K562 (cell line): ENCODE measurements at regions not wholly inside any gene's neighbourhood (a gene's known extent, or its start where the extent isn't known, plus 50 kb on each side); places are given as distances from the start of the nearest gene placed in this dataset.

ENCODE experiments used
- ATAC-seq: fragments of 200-7000 bp; cut with Tn5 transposase; 3 replicates; pipeline ENCODE4 v1.9.1; 2020; ENCODE audit warnings: moderate library complexity
- BruUV-seq: library from RNA; stranded (reverse); fragments of 400-500 nt; replicated peaks from 2 replicates; lab custom pipeline; 2021; lab: Mats Ljungman, UMichigan
- CTCF ChIA-PET: fragments of 300-600 bp; formaldehyde crosslinking; extraction: SDS; loops from one replicate; lab custom pipeline; 2021; ENCODE audit warnings: low intra/inter-chr PET ratio; lab: Yijun Ruan, JAX
- POLR2A ChIA-PET: fragments of 300-600, 350-650 bp; sonication (Branson Sonifier 250); formaldehyde crosslinking; extraction: SDS; loops from one replicate; lab custom pipeline; 2021; ENCODE audit warnings: antibody characterized with exemption, inconsistent platforms; lab: Yijun Ruan, JAX
- DNase-seq, 4 experiments: peaks; one replicate each; pipeline versions ENCODE4 v3.0.0 to v3.0.0-alpha.2; 2011 to 2018; ENCODE audit warnings: low spot score in 3 of 4, mixed read lengths in 3 of 4; ENCODE audit errors: extremely low read depth in 1 of 4
- FAIRE-seq: peaks from 2 replicates; lab custom pipeline; 2011; peaks lifted over from hg19 to GRCh38; lab: Jason Lieb, UNC
- H2AFZ ChIP-seq: 2 replicates; pipeline ENCODE4 v1.6.0; 2011; ENCODE audit warnings: low read depth, low read length, control low read depth, inconsistent platforms
- H3K27ac ChIP-seq: fragments of 200-600 bp; 3 replicates; pipeline ENCODE4 v1.8.0; 2011; ENCODE audit warnings: low read depth, mild to moderate bottlenecking, control low read depth, inconsistent platforms, low read length, moderate library complexity, mixed read lengths; ENCODE audit errors: extremely low read depth
- H3K27me3 ChIP-seq, 2 experiments: fragments of 300-600 bp in 1 of 2; 2 replicates in 1 of 2; 3 replicates in 1 of 2; pipeline versions ENCODE4 v1.6.0 to v1.8.0; 2011; ENCODE audit warnings: inconsistent platforms in 2 of 2, low read length in 2 of 2, mild to moderate bottlenecking in 1 of 2, mixed read lengths in 1 of 2, moderate library complexity in 1 of 2; ENCODE audit not compliant: control insufficient read depth in 2 of 2, insufficient read depth in 2 of 2
- H3K36me3 ChIP-seq: fragments of 300-600 bp; 3 replicates; pipeline ENCODE4 v1.8.0; 2011; ENCODE audit warnings: mild to moderate bottlenecking, low read length, inconsistent platforms; ENCODE audit not compliant: control insufficient read depth, insufficient read depth
- H3K4me1 ChIP-seq, 2 experiments: fragments of 200-600 bp in 1 of 2; replicated peaks in 1 of 2; 2 replicates in 1 of 2; 3 replicates in 1 of 2; pipeline versions ENCODE4 v1.5.1 to v1.8.0; 2011; ENCODE audit warnings: inconsistent platforms in 2 of 2, low read length in 2 of 2, mild to moderate bottlenecking in 1 of 2, mixed read lengths in 1 of 2, moderate library complexity in 1 of 2; ENCODE audit not compliant: control insufficient read depth in 2 of 2, insufficient read depth in 2 of 2
- H3K4me2 ChIP-seq: 2 replicates; pipeline ENCODE4 v1.6.1; 2011; ENCODE audit warnings: low read length, control low read depth, inconsistent platforms, mixed read lengths; ENCODE audit not compliant: insufficient read depth
- H3K4me3 ChIP-seq: fragments of 200-600 bp; sonication (generic), shearing (Covaris generic); 2 replicates; pipeline ENCODE4 v1.5.1; 2016; ENCODE audit warnings: control low read depth, inconsistent platforms
- H3K79me2 ChIP-seq: fragments of 200-600 bp; 3 replicates; pipeline ENCODE4 v1.8.0; 2011; ENCODE audit warnings: low read length, inconsistent platforms; ENCODE audit not compliant: control insufficient read depth, insufficient read depth
- H3K9ac ChIP-seq, 2 experiments: 2 replicates each; pipeline versions ENCODE4 v1.6.0 to v1.6.1; 2011; ENCODE audit warnings: low read depth in 2 of 2, low read length in 2 of 2, control low read depth in 1 of 2, inconsistent platforms in 1 of 2, mild to moderate bottlenecking in 1 of 2, mixed read lengths in 1 of 2; ENCODE audit not compliant: insufficient read depth in 1 of 2
- H3K9me1 ChIP-seq: one replicate; pipeline ENCODE4 v1.6.0; 2011; ENCODE audit warnings: inconsistent platforms, mild to moderate bottlenecking, low read length, moderate library complexity; ENCODE audit not compliant: control insufficient read depth, insufficient read depth
- H3K9me3 ChIP-seq: replicated peaks from 2 replicates; pipeline ENCODE4 v1.5.1; 2011; ENCODE audit warnings: low read depth, low read length, inconsistent platforms; ENCODE audit not compliant: control insufficient read depth, insufficient read depth
- H4K20me1 ChIP-seq: replicated peaks from 2 replicates; pipeline ENCODE4 v1.6.1; 2011; ENCODE audit warnings: low read length, inconsistent platforms, mixed read lengths; ENCODE audit not compliant: control insufficient read depth, insufficient read depth
- C11orf30 ChIP-seq: fragments of 450-650 bp; IDR thresholded peaks from 2 replicates; pipeline ENCODE4 v1.6.1; 2016; ENCODE audit warnings: low read depth, mild to moderate bottlenecking
- CBX5 ChIP-seq: IDR thresholded peaks from 2 replicates; pipeline ENCODE4 v1.6.1; 2014; ENCODE audit warnings: low read depth, borderline replicate concordance
- MCM5 ChIP-seq: fragments of 450-650 bp; IDR thresholded peaks from 2 replicates; pipeline ENCODE4 v1.6.1; 2016; ENCODE audit warnings: low read depth
- POLR2G ChIP-seq: fragments of 200-400 bp; formaldehyde crosslinking; IDR thresholded peaks from 2 replicates; pipeline ENCODE4 v1.6.1; 2017; ENCODE audit warnings: low read depth, mild to moderate bottlenecking, antibody characterized with exemption, low read length, moderate library complexity
- PRPF4 ChIP-seq: fragments of 200-400 bp; formaldehyde crosslinking; IDR thresholded peaks from one replicate; pipeline ENCODE4 v1.6.1; 2017; ENCODE audit warnings: low read length, low read depth, mild to moderate bottlenecking; ENCODE audit not compliant: insufficient read depth, poor library complexity, severe bottlenecking
- SUPT5H ChIP-seq: fragments of 450-650 bp; IDR thresholded peaks from 2 replicates; pipeline ENCODE4 v1.6.1; 2016
- TRIM28 ChIP-seq: fragments of 450-650 bp; IDR thresholded peaks from 2 replicates; pipeline ENCODE4 v1.6.1; 2017
- ZNF431 ChIP-seq: sonication (generic); formaldehyde crosslinking; IDR thresholded peaks from 2 replicates; pipeline ENCODE4 v1.8.0; 2022; ENCODE audit warnings: mild to moderate bottlenecking, missing genetic modification reagents
- ZNF717 ChIP-seq: fragments of 250-450 bp; sonication (Bioruptor Pico); IDR thresholded peaks from 2 replicates; pipeline ENCODE4 v1.5.0; 2021
- ZNF778 ChIP-seq: fragments of 450-650 bp; formaldehyde crosslinking; IDR thresholded peaks from 2 replicates; pipeline ENCODE4 v1.4.0; 2020; ENCODE audit warnings: mild to moderate bottlenecking, moderate library complexity
- ZZZ3 ChIP-seq: fragments of 450-650 bp; IDR thresholded peaks from 2 replicates; pipeline ENCODE4 v1.6.1; 2016; ENCODE audit warnings: antibody characterized with exemption, mild to moderate bottlenecking, moderate library complexity
- WGBS: fragments of 100-300 bp; shearing (Covaris generic); methylation state at CpG from one replicate; pipeline ENCODE4 v1.1.6; 2016; ENCODE audit warnings: low coverage, mixed read lengths; ENCODE audit not compliant: insufficient coverage; ENCODE audit errors: missing lambda C conversion rate; 5-methylcytosine and 5-hydroxymethylcytosine counted together
- in situ Hi-C: fragments of 300-500 bp; cut with MboI; formaldehyde crosslinking; loops from 4 replicates; pipeline ENCODE4 v1.15.0; 2018; ENCODE audit warnings: inconsistent platforms, mixed read lengths
- intact Hi-C: fragments of 100-400 bp; cut with micrococcal nuclease; formaldehyde crosslinking; loops from 2 replicates; pipeline ENCODE4 v1.14.2; 2022
- TF ChIP-seq, protein P1 (sequence below): fragments of 450-650 bp; IDR thresholded peaks from 2 replicates; pipeline ENCODE4 v1.6.1; 2016; ENCODE audit warnings: mild to moderate bottlenecking, moderate library complexity

DNA sequence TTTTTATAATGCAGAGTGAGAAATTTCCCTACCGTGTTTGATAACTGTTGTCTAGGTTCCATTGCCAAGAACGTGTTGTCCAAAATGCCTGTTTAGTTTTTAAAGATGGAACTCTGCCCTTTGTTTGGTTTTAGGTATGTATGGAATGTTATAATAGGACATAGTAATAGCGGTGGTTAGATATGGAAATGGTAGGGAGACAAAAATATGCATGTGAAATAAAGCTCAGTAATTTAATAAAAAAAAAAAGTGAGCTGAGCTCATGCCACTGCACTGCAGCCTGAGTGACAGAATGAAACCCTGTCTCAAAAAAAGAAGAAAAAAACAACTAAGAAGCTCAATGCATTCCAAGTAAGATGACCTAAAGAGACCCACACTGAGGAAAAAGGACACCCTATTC, 72.9 kb downstream of the ZNF783 start (continued):
- TF ChIP-seq PRPF4 (no peak), SUPT5H (no peak), CBX5 (no peak)
- TF ChIP-seq, all 486 proteins: peak for 0

GRCh38 chr7:149348758-149349369, 86.9 kb downstream of the ZNF783 start:
- DNase-seq = no peak
- intact Hi-C loops = no loop called here
- Histone ChIP-seq H3K4me2 (no peak overlapping the region), H3K9me3 (peaks cover 8% of the 10 kb centered on the region; the same call in 1 of the 2 replicates), H4K20me1 (no peaks in the 10 kb centered on the region), H3K27me3 (peaks cover 0 to 4% of the 10 kb centered on the region in 2 experiments; a peak in 1 of 5 replicates), H3K9ac (no peak overlapping the region), H3K27ac (no peak overlapping the region), H3K4me1 (no peaks in the 10 kb centered on the region), H3K79me2 (no peaks in the 10 kb centered on the region), H3K36me3 (no peaks in the 10 kb centered on the region), H3K4me3 (no peak overlapping the region), H2AFZ (no peak overlapping the region), H3K9me1 (no peaks in the 10 kb centered on the region)
- POLR2A ChIA-PET = no interaction called here
- BruUV-seq = no TSS peak
- in situ Hi-C loops = no loop called here
- ATAC-seq = no peak
- 0% methylated on average over 3 of the region's 3 CpGs for WGBS
- CTCF ChIA-PET = no interaction called here
- no peak for FAIRE-seq
- TF ChIP-seq ZNF778 (CRISPR knock-in tag) (no peak), TRIM28 (peak; percentile 89), ZNF717 (no peak), ZZZ3 (no peak), CBX5 (peak; percentile 87), ZNF431 (no peak), POLR2G (no peak), MCM5 (no peak), C11orf30 (no peak)
- TF ChIP-seq, protein P1, sequence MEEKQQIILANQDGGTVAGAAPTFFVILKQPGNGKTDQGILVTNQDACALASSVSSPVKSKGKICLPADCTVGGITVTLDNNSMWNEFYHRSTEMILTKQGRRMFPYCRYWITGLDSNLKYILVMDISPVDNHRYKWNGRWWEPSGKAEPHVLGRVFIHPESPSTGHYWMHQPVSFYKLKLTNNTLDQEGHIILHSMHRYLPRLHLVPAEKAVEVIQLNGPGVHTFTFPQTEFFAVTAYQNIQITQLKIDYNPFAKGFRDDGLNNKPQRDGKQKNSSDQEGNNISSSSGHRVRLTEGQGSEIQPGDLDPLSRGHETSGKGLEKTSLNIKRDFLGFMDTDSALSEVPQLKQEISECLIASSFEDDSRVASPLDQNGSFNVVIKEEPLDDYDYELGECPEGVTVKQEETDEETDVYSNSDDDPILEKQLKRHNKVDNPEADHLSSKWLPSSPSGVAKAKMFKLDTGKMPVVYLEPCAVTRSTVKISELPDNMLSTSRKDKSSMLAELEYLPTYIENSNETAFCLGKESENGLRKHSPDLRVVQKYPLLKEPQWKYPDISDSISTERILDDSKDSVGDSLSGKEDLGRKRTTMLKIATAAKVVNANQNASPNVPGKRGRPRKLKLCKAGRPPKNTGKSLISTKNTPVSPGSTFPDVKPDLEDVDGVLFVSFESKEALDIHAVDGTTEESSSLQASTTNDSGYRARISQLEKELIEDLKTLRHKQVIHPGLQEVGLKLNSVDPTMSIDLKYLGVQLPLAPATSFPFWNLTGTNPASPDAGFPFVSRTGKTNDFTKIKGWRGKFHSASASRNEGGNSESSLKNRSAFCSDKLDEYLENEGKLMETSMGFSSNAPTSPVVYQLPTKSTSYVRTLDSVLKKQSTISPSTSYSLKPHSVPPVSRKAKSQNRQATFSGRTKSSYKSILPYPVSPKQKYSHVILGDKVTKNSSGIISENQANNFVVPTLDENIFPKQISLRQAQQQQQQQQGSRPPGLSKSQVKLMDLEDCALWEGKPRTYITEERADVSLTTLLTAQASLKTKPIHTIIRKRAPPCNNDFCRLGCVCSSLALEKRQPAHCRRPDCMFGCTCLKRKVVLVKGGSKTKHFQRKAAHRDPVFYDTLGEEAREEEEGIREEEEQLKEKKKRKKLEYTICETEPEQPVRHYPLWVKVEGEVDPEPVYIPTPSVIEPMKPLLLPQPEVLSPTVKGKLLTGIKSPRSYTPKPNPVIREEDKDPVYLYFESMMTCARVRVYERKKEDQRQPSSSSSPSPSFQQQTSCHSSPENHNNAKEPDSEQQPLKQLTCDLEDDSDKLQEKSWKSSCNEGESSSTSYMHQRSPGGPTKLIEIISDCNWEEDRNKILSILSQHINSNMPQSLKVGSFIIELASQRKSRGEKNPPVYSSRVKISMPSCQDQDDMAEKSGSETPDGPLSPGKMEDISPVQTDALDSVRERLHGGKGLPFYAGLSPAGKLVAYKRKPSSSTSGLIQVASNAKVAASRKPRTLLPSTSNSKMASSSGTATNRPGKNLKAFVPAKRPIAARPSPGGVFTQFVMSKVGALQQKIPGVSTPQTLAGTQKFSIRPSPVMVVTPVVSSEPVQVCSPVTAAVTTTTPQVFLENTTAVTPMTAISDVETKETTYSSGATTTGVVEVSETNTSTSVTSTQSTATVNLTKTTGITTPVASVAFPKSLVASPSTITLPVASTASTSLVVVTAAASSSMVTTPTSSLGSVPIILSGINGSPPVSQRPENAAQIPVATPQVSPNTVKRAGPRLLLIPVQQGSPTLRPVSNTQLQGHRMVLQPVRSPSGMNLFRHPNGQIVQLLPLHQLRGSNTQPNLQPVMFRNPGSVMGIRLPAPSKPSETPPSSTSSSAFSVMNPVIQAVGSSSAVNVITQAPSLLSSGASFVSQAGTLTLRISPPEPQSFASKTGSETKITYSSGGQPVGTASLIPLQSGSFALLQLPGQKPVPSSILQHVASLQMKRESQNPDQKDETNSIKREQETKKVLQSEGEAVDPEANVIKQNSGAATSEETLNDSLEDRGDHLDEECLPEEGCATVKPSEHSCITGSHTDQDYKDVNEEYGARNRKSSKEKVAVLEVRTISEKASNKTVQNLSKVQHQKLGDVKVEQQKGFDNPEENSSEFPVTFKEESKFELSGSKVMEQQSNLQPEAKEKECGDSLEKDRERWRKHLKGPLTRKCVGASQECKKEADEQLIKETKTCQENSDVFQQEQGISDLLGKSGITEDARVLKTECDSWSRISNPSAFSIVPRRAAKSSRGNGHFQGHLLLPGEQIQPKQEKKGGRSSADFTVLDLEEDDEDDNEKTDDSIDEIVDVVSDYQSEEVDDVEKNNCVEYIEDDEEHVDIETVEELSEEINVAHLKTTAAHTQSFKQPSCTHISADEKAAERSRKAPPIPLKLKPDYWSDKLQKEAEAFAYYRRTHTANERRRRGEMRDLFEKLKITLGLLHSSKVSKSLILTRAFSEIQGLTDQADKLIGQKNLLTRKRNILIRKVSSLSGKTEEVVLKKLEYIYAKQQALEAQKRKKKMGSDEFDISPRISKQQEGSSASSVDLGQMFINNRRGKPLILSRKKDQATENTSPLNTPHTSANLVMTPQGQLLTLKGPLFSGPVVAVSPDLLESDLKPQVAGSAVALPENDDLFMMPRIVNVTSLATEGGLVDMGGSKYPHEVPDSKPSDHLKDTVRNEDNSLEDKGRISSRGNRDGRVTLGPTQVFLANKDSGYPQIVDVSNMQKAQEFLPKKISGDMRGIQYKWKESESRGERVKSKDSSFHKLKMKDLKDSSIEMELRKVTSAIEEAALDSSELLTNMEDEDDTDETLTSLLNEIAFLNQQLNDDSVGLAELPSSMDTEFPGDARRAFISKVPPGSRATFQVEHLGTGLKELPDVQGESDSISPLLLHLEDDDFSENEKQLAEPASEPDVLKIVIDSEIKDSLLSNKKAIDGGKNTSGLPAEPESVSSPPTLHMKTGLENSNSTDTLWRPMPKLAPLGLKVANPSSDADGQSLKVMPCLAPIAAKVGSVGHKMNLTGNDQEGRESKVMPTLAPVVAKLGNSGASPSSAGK = no peak
